GM10266 (cell line): ENCODE measurements at regions not wholly inside any gene's neighbourhood (a gene's known extent, or its start where the extent isn't known, plus 50 kb on each side); places are given as distances from the start of the nearest gene placed in this dataset.

Source experiments
- DNase-seq: peaks from one replicate; pipeline ENCODE4 v3.0.0; 2012; ENCODE audit errors: extremely low spot score
- CTCF ChIP-seq: IDR thresholded peaks from 2 replicates; pipeline ENCODE4 v1.5.1; 2012; ENCODE audit warnings: mild to moderate bottlenecking, low read depth; ENCODE audit not compliant: control insufficient read depth, insufficient read depth; ENCODE audit errors: missing control alignments

DNA sequence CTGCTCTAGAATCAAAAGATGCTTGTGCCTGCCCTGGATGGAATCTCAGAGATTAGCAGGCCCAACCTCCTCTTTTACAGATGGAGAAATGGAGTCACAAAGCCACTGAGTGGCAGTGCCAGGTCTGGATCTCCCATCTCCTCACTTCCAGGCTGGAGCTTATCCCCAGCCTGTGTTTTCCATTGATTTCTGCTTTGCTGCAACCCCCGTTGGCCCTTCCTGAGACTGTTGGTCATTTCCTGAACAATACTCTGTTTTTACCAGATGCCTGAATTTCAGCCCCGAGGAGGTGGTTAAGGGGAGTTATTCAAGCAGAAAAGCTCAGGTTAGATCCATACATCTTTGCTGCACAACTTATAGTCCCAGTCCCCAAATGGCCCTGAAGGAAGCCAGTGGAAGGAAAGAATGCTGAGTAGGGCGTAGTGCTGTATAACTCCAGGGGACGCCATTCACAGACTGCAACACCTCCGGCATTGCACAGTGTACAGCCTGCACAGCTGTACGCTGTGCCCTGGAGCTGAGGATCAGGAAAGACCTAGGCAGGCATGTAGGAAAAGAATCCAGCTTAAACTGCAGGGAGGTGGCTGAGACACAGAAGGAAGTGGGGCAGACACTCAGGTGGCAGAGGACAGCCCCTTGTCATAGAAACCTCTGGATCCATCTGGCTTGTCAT is 77.5 kb downstream of the RPLP1 start:
- no peak for TF ChIP-seq CTCF
- no peak for DNase-seq

GRCh38 chr15:69530991-69531664 is 78.5 kb downstream of the RPLP1 start:
- no peak for DNase-seq

GRCh38 chr15:69531665-69532027 is 79.0 kb downstream of the RPLP1 start:
- no peak for DNase-seq
- no peak for TF ChIP-seq CTCF

More at GRCh38 chr15:69530991-69531664, 78.5 kb downstream of the RPLP1 start:
- TF ChIP-seq CTCF: no peak

DNA sequence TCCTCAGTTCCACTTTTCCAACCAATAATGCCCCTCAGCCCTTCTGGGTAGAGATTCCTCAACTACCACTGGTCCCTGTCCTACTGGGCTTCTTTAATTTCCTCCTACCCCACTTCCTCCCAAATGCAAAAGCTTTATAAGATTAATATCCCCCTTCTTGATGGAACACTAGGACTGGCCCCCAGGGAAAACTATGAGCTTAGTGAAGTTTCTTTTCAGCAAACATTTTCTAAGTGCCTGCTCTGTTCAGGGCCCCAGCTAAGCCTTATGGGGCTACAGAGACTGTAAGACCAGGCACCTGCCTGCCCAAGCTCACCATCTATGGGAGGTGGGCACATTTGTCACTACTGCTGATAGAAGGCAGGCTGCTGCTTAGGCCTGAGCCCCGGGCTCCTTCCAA is 79.4 kb downstream of the RPLP1 start:
- no peak for TF ChIP-seq CTCF

GRCh38 chr15:69532856-69533255 is 80.2 kb downstream of the RPLP1 start:
- no peak for DNase-seq
- no peak for TF ChIP-seq CTCF

More for the DNA sequence above, 79.4 kb downstream of the RPLP1 start:
- DNase-seq: no peak

DNA sequence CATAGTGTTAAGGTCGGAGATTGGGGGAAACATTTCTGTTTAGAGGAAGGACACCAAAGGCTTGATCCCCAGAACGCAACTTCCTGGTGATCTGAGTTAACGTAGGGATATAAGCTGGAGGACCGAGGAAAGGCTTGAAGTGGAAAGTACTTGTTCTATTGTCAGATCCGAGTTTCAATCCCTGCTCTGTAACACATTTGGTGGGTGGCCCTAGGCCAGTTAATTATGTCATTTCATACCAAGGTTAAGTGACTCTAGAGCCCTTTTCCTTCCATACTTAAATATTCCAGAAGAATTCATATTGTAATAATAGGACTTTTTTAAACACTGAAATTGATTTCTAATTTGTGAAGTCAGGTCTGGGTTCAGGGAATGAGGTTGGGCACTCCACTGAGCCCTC is 80.9 kb downstream of the RPLP1 start:
- no peak for DNase-seq
- TF ChIP-seq CTCF: no peak

- DNase-seq: no peak
- no peak for TF ChIP-seq CTCF
Measured at GRCh38 chr15:69535101-69535638, 82.6 kb downstream of the RPLP1 start.
